Hepatocyte (in vitro differentiated cells): ENCODE measurements at regions not wholly inside any gene's neighbourhood (a gene's known extent, or its start where the extent isn't known, plus 50 kb on each side); places are given as distances from the start of the nearest gene placed in this dataset.

Experiments
- DNase-seq: peaks from one replicate; pipeline ENCODE4 v3.0.0-alpha.2; 2016; ENCODE audit warnings: low spot score
- H2AFZ ChIP-seq: fragments of 200-600 bp; sonication (generic); 2 replicates; pipeline ENCODE4 v1.6.0; 2016; ENCODE audit warnings: antibody characterized with exemption, mild to moderate bottlenecking
- H3K27ac ChIP-seq: fragments of 200-600 bp; sonication (generic); 2 replicates; pipeline ENCODE4 v1.5.1; 2016; ENCODE audit warnings: mild to moderate bottlenecking
- H3K27me3 ChIP-seq: fragments of 200-600 bp; sonication (generic); 2 replicates; pipeline ENCODE4 v1.6.1; 2016
- H3K36me3 ChIP-seq: fragments of 200-600 bp; sonication (generic); replicated peaks from 2 replicates; pipeline ENCODE4 v1.5.1; 2016; ENCODE audit warnings: low read depth; ENCODE audit not compliant: insufficient read depth
- H3K4me1 ChIP-seq: fragments of 200-600 bp; sonication (generic); 2 replicates; pipeline ENCODE4 v1.5.1; 2016; ENCODE audit warnings: mild to moderate bottlenecking, moderate library complexity; ENCODE audit not compliant: insufficient read depth
- H3K4me2 ChIP-seq: fragments of 200-600 bp; sonication (generic); 2 replicates; pipeline ENCODE4 v1.6.0; 2016
- H3K4me3 ChIP-seq: fragments of 200-600 bp; sonication (generic); 2 replicates; pipeline ENCODE4 v1.5.1; 2016; ENCODE audit warnings: mild to moderate bottlenecking
- H3K79me2 ChIP-seq: fragments of 200-600 bp; sonication (generic); 2 replicates; pipeline ENCODE4 v1.6.0; 2017; ENCODE audit warnings: mild to moderate bottlenecking
- H3K9me2 ChIP-seq: fragments of 200-600 bp; sonication (generic); replicated peaks from 2 replicates; pipeline ENCODE4 v1.6.0; 2017; ENCODE audit warnings: mild to moderate bottlenecking; ENCODE audit not compliant: insufficient read depth
- H3K9me3 ChIP-seq: fragments of 200-600 bp; sonication (generic); 2 replicates; pipeline ENCODE4 v1.5.1; 2016; ENCODE audit warnings: low read depth, mild to moderate bottlenecking
- H4K20me1 ChIP-seq: fragments of 200-600 bp; sonication (generic); 2 replicates; pipeline ENCODE4 v1.6.0; 2016; ENCODE audit warnings: mild to moderate bottlenecking; ENCODE audit not compliant: insufficient read depth, poor library complexity, severe bottlenecking
- CTCF ChIP-seq: fragments of 200-600 bp; sonication (generic); IDR thresholded peaks from 2 replicates; pipeline ENCODE4 v1.5.1; 2016; ENCODE audit warnings: antibody characterized with exemption, mild to moderate bottlenecking; ENCODE audit not compliant: poor library complexity
- EZH2 ChIP-seq: fragments of 200-600 bp; sonication (generic); IDR thresholded peaks from 2 replicates; pipeline ENCODE4 v1.6.1; 2016; ENCODE audit warnings: antibody characterized with exemption, mild to moderate bottlenecking, borderline replicate concordance
- EZH2phosphoT487 ChIP-seq: fragments of 200-600 bp; sonication (generic); IDR thresholded peaks from one replicate; pipeline ENCODE4 v1.6.1; 2018; ENCODE audit warnings: antibody characterized with exemption, mild to moderate bottlenecking, low read depth, moderate library complexity; ENCODE audit not compliant: unreplicated experiment, severe bottlenecking
- WGBS: methylation state at CpG from one replicate; pipeline ENCODE4 v1.1.6; 2016; ENCODE audit warnings: low lambda C conversion rate; ENCODE audit errors: missing lambda C conversion rate; 5-methylcytosine and 5-hydroxymethylcytosine counted together

- H3K4me2 ChIP-seq = no peak overlapping the region
- no peak overlapping the region for H3K4me3 ChIP-seq
- H3K9me2 ChIP-seq = no peaks in the 10 kb centered on the region
- no peak for TF ChIP-seq EZH2
- no peak for TF ChIP-seq EZH2phosphoT487
- no peak for TF ChIP-seq CTCF
- no peaks in the 10 kb centered on the region for H3K4me1 ChIP-seq
- no peaks in the 10 kb centered on the region for H3K79me2 ChIP-seq
- H3K27me3 ChIP-seq = no peaks in the 10 kb centered on the region
- no peaks in the 10 kb centered on the region for H3K36me3 ChIP-seq
- no peaks in the 10 kb centered on the region for H3K9me3 ChIP-seq
- no peak overlapping the region for H2AFZ ChIP-seq
- H3K27ac ChIP-seq = no peak overlapping the region
- no peaks in the 10 kb centered on the region for H4K20me1 ChIP-seq
- no peak for DNase-seq
Measured at GRCh38 chr21:23438081-23438480, 2169.2 kb downstream of the MRPL39 start.

- TF ChIP-seq EZH2phosphoT487 = no peak
- no peak for TF ChIP-seq EZH2
- no peak for TF ChIP-seq CTCF
- H4K20me1 ChIP-seq = no peaks in the 10 kb centered on the region
- no peaks in the 10 kb centered on the region for H3K36me3 ChIP-seq
- DNase-seq = no peak
- no peaks in the 10 kb centered on the region for H3K27me3 ChIP-seq
- 69% methylated on average over 2 of the region's 2 CpGs for WGBS
- H3K4me3 ChIP-seq = no peak overlapping the region
- H3K4me2 ChIP-seq = no peak overlapping the region
- H2AFZ ChIP-seq = no peak overlapping the region
- H3K27ac ChIP-seq = no peak overlapping the region
- H3K9me3 ChIP-seq = no peaks in the 10 kb centered on the region
- H3K79me2 ChIP-seq = no peaks in the 10 kb centered on the region
- H3K4me1 ChIP-seq = no peaks in the 10 kb centered on the region
- H3K9me2 ChIP-seq = no peaks in the 10 kb centered on the region
Measured at GRCh38 chr21:23402929-23403520, 2204.3 kb downstream of the MRPL39 start.

GRCh38 chr21:23401278-23401677 lies 2206.0 kb downstream of the MRPL39 start:
- Histone ChIP-seq H4K20me1 (no peaks in the 10 kb centered on the region), H3K4me2 (no peak overlapping the region), H3K9me2 (no peaks in the 10 kb centered on the region), H3K9me3 (no peaks in the 10 kb centered on the region), H2AFZ (no peak overlapping the region), H3K27me3 (no peaks in the 10 kb centered on the region), H3K4me1 (no peaks in the 10 kb centered on the region), H3K4me3 (no peak overlapping the region), H3K36me3 (no peaks in the 10 kb centered on the region), H3K27ac (no peak overlapping the region), H3K79me2 (no peaks in the 10 kb centered on the region)
- TF ChIP-seq CTCF (peak; percentile 38), EZH2phosphoT487 (no peak)
- WGBS = 67% methylated on average over 2 of the region's 2 CpGs
- DNase-seq = peak; percentile 18

- H3K4me1 ChIP-seq = no peaks in the 10 kb centered on the region
- H2AFZ ChIP-seq = no peak overlapping the region
- TF ChIP-seq CTCF = no peak
- no peak for TF ChIP-seq EZH2
- no peak for TF ChIP-seq EZH2phosphoT487
- H3K79me2 ChIP-seq = no peaks in the 10 kb centered on the region
- H3K9me3 ChIP-seq = no peaks in the 10 kb centered on the region
- H4K20me1 ChIP-seq = no peaks in the 10 kb centered on the region
- 88% methylated on average over 1 of the region's 1 CpG for whole genome bisulfite sequencing
- no peak for DNase-seq
- no peak overlapping the region for H3K4me2 ChIP-seq
- H3K36me3 ChIP-seq = no peaks in the 10 kb centered on the region
- H3K9me2 ChIP-seq = no peaks in the 10 kb centered on the region
- H3K27ac ChIP-seq = no peak overlapping the region
- no peaks in the 10 kb centered on the region for H3K27me3 ChIP-seq
- H3K4me3 ChIP-seq = no peak overlapping the region
Measured at GRCh38 chr21:23398726-23399125, 2208.6 kb downstream of the MRPL39 start.
